Tibial nerve (tissue), 3 donors: ENCODE measurements at regions not wholly inside any gene's neighbourhood (a gene's known extent, or its start where the extent isn't known, plus 50 kb on each side); places are given as distances from the start of the nearest gene placed in this dataset.

ENCODE experiments used
- POLR2A ChIP-seq, 2 donors: fragments of 450-650 bp; IDR thresholded peaks; one replicate each; pipeline ENCODE4 v1.6.1; 2017; ENCODE audit warnings: antibody characterized with exemption in 2 of 2, mild to moderate bottlenecking in 2 of 2, moderate library complexity in 2 of 2
- TF ChIP-seq, protein P1 (sequence below), 5 experiments: fragments of 200-600 bp in 3 of 5; fragments of 450-650 bp in 2 of 5; sonication (generic) in 3 of 5; IDR thresholded peaks; one replicate each; pipeline ENCODE4 v1.5.1; 2016 to 2019; ENCODE audit warnings: antibody characterized with exemption in 5 of 5, mild to moderate bottlenecking in 3 of 5, moderate library complexity in 2 of 5

DNA sequence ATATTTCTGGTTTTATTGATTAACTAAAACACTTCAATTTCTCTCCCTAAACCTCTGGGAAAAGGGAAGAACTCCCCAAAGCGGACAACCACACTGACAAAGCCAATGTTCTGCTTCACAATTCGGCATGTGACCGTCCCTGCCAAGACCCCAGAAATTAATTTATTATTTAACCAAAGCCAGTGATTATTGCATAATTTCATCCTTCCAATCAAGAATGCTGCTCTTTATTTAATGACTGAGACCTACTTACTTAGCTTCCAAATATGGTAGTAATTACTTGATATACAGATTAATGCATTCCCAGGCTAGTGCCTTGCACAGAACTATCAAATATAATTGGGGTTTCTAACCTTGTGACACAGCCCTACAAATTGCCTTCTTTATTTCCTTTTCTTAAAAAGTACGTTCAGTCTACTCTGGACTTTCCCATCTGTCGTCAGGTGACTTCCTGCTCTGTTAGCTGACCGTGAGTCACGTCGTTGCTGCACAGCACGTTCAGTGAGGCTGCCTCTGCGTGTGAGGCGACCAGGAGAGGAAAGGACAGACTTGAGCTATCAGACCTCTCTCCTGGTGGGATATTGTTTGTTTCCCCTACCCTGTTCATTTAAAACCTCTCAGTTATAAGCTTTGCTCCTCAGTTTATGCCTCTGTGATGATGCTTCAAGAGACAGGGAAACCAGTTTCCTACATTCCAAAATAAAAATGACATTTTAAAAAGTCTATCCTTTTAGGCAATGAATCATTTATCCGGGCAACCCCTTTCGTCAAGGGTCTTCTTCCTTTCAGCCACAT lies 55.7 kb upstream of the TNFAIP3 start:
- TF ChIP-seq, protein P1, sequence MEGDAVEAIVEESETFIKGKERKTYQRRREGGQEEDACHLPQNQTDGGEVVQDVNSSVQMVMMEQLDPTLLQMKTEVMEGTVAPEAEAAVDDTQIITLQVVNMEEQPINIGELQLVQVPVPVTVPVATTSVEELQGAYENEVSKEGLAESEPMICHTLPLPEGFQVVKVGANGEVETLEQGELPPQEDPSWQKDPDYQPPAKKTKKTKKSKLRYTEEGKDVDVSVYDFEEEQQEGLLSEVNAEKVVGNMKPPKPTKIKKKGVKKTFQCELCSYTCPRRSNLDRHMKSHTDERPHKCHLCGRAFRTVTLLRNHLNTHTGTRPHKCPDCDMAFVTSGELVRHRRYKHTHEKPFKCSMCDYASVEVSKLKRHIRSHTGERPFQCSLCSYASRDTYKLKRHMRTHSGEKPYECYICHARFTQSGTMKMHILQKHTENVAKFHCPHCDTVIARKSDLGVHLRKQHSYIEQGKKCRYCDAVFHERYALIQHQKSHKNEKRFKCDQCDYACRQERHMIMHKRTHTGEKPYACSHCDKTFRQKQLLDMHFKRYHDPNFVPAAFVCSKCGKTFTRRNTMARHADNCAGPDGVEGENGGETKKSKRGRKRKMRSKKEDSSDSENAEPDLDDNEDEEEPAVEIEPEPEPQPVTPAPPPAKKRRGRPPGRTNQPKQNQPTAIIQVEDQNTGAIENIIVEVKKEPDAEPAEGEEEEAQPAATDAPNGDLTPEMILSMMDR (IDR thresholded peaks at IDR 0.05), result no peak
- no peak for TF ChIP-seq POLR2A (IDR thresholded peaks at IDR 0.05)
